Psoas muscle (tissue), 7 donors: ENCODE measurements at regions not wholly inside any gene's neighbourhood (a gene's known extent, or its start where the extent isn't known, plus 50 kb on each side); places are given as distances from the start of the nearest gene placed in this dataset.
"Not testable (repeated sequence)": the region's sequence is repeated elsewhere in the genome, so short reads cannot be mapped to it uniquely, and the experiment has no call there.

Experiments used
- ATAC-seq, 4 donors: fragments of 200-7000 bp; cut with Tn5 transposase; one replicate each; pipeline ENCODE4 v1.9.1; 2020; ENCODE audit warnings: moderate library complexity in 3 of 4, mild to moderate bottlenecking in 2 of 4
- DNase-seq, 2 donors: peaks; one replicate each; pipeline ENCODE4 v3.0.0-alpha.2; 2020
- H3K27ac ChIP-seq: fragments of 200-600 bp; one replicate; pipeline ENCODE4 v1.8.0; 2022
- H3K27me3 ChIP-seq, 3 donors: fragments of 200-600 bp in 1 of 3; one replicate each; pipeline versions ENCODE4 v1.6.1 to v1.8.0; 2013 to 2022; ENCODE audit warnings: low read length in 2 of 3, mild to moderate bottlenecking in 2 of 3, moderate library complexity in 1 of 3; ENCODE audit not compliant: insufficient read depth in 3 of 3
- H3K36me3 ChIP-seq, 2 donors: fragments of 200-600 bp in 1 of 2; one replicate each; pipeline versions ENCODE4 v1.6.1 to v1.8.0; 2013 to 2022; ENCODE audit warnings: low read depth in 1 of 2, mild to moderate bottlenecking in 1 of 2, moderate library complexity in 1 of 2; ENCODE audit not compliant: insufficient read depth in 1 of 2
- H3K4me1 ChIP-seq: fragments of 200-600 bp; one replicate; pipeline ENCODE4 v1.8.0; 2022
- H3K4me3 ChIP-seq: fragments of 200-600 bp; one replicate; pipeline ENCODE4 v1.8.0; 2022; ENCODE audit warnings: mild to moderate bottlenecking
- H3K9me3 ChIP-seq: fragments of 200-600 bp; one replicate; pipeline ENCODE4 v1.8.0; 2022
- CTCF ChIP-seq: fragments of 200-600 bp; IDR thresholded peaks from one replicate; pipeline ENCODE4 v1.8.0; 2022; ENCODE audit warnings: antibody characterized with exemption
- whole genome bisulfite sequencing, 3 donors: extraction: QIAGEN DNeasy Blood & Tissue Kit; methylation state at CpG; one replicate each; pipeline versions ENCODE4 v1.1.6 to v1.1.7; 2013; 5-methylcytosine and 5-hydroxymethylcytosine counted together
- intact Hi-C, 2 donors: fragments of 100-400 bp; cut with DNase I; formaldehyde crosslinking; loops; one replicate each; pipeline versions ENCODE4 v1.11.0 to v1.14.2; 2022
- donor health status: healthy with polysubstance abuse.
- donor health status: DM: no; HTN: no; CAD: no; lungs with moderate emphysema.
- donor health status: Bipolar disorder and iron deficiency.
- donor health status: healthy.
- donor health status: DM: yes; HTN: yes; CAD: no.
- donor health status: DM: no; HTN: no; CAD: no.
- donor health status: DM: yes; HTN: yes; CAD: no.

GRCh38 chr9:135303865-135304499, 175.6 kb upstream of the PPP1R26 start:
- ATAC-seq (no peak), DNase-seq (no peak)
- no peaks in the 10 kb centered on the region for H3K9me3 ChIP-seq
- no peaks in the 10 kb centered on the region for H3K4me1 ChIP-seq
- H3K4me3 ChIP-seq: no peak overlapping the region
- no peaks in the 10 kb centered on the region for H3K36me3 ChIP-seq
- intact Hi-C loops: no loop called here
- no peak overlapping the region for H3K27ac ChIP-seq
- TF ChIP-seq CTCF: no peak
- peaks cover 0 to 78% (median 36%) of the 10 kb centered on the region in 3 donors for H3K27me3 ChIP-seq

DNA sequence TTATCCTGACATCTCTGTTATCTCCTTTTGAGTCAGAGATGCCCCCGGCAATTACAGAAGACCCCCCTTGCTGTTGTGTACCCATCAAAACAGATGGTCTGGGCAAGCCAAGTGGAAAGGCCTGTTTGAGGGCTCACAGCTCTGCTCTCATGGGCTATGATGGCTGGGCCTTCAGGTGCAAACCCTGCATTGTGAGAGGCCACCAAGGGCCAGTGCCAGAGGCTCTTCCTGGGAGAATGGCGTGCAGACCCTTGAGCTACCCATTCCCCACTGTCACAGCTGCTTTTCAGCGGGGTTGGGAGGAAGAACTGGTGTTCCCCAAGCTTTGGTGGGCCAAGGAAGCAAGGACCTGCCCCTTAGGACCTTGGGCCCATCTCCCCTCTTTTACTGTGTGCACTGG, 174.7 kb upstream of the PPP1R26 start:
- Histone ChIP-seq H3K27ac (no peak overlapping the region), H3K36me3 (no peaks in the 10 kb centered on the region), H3K27me3 (peaks cover 0 to 74% (median 32%) of the 10 kb centered on the region in 3 donors), H3K4me1 (no peaks in the 10 kb centered on the region), H3K9me3 (no peaks in the 10 kb centered on the region), H3K4me3 (no peak overlapping the region)
- 85 to 90% (median 87%) methylated on average over 3 of the region's 3 CpGs for WGBS, 3 donors
- no peak for TF ChIP-seq CTCF
- intact Hi-C loops: no loop called here
- no peak for DNase-seq
- ATAC-seq: no peak

- 78 to 90% (median 80%) methylated on average over 12 of the region's 12 CpGs for WGBS, 3 donors
- Histone ChIP-seq H3K27ac (no peak overlapping the region), H3K4me3 (no peak overlapping the region), H3K36me3 (no peaks in the 10 kb centered on the region), H3K27me3 (peaks cover 0 to 74% (median 30%) of the 10 kb centered on the region in 3 donors), H3K4me1 (no peaks in the 10 kb centered on the region), H3K9me3 (no peaks in the 10 kb centered on the region)
- intact Hi-C loops: no loop called here
- ATAC-seq: no peak
- no peak for DNase-seq
- TF ChIP-seq CTCF: no peak
These were observed 173.9 kb upstream of the PPP1R26 start for GRCh38 chr9:135305546-135306180.

DNA sequence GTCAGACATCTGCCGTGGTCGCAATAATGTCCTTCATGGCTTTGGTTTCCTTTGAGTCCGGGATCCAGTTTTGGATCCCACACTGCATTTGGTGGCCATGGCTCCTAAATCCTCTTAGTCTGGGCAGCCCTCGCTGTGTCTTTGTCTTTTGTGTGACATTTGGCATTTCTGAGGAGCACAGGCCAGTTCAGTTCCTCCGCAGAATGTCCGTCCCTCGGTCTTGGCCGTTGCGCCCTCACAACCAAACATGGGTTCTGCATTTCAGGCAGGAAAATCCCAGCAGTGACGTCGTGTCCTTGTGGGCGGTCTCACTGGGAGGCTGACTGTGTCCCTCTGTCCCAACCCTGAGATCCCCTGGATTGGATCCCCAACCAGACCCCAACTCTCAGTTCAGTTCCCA, 172.9 kb upstream of the PPP1R26 start:
- no peak overlapping the region for H3K4me3 ChIP-seq
- peaks cover 0 to 72% (median 24%) of the 10 kb centered on the region in 3 donors for H3K27me3 ChIP-seq
- no peaks in the 10 kb centered on the region for H3K36me3 ChIP-seq
- H3K4me1 ChIP-seq: no peaks in the 10 kb centered on the region
- no peak for TF ChIP-seq CTCF
- no peaks in the 10 kb centered on the region for H3K9me3 ChIP-seq
- H3K27ac ChIP-seq: no peak overlapping the region
- DNase-seq (no peak), ATAC-seq (no peak)
- WGBS, 3 donors: 21 to 40% (median 23%) methylated on average over 12 of the region's 12 CpGs
- intact Hi-C loops: no loop called here

DNA sequence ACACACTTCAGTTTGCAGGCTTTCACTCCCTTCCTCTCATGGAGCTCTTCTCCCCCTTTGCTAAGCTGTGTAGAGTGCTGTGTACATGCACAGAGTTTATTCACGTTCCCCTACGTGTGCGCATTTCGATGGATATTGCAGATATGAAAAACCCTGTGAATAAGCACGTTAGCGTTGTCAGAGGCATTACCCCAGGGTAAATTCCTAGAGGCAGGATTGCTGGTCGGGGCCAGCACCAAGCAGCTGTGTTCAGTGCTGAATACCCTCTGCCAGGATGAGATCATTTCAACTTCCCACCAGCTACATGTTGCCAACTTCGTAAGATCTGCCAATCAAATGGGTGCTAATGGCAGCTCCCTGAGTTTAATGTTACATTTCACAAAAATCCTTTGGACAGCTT, 172.3 kb upstream of the PPP1R26 start:
- Histone ChIP-seq H3K4me3 (no peak overlapping the region), H3K27ac (no peak overlapping the region), H3K27me3 (peaks cover 0 to 66% (median 18%) of the 10 kb centered on the region in 3 donors), H3K9me3 (no peaks in the 10 kb centered on the region), H3K36me3 (no peaks in the 10 kb centered on the region), H3K4me1 (no peaks in the 10 kb centered on the region)
- TF ChIP-seq CTCF: no peak
- intact Hi-C loops: no loop called here
- DNase-seq (no peak), ATAC-seq (no peak)
- 17 to 25% (median 23%) methylated on average over 8 of the region's 8 CpGs for whole genome bisulfite sequencing, 3 donors

GRCh38 chr9:135307919-135308318, 171.7 kb upstream of the PPP1R26 start:
- DNase-seq, H3K36me3 ChIP-seq, H3K4me1 ChIP-seq, H3K27ac ChIP-seq, H3K4me3 ChIP-seq, H3K9me3 ChIP-seq, intact Hi-C loops, ATAC-seq: not testable (repeated sequence)
- peaks cover 0 to 67% (median 15%) of the 10 kb centered on the region in 3 donors for H3K27me3 ChIP-seq
- 26 to 40% (median 29%) methylated on average over 10 of the region's 10 CpGs for WGBS, 3 donors
